Ishikawa (cell line): ENCODE measurements at regions not wholly inside any gene's neighbourhood (a gene's known extent, or its start where the extent isn't known, plus 50 kb on each side); places are given as distances from the start of the nearest gene placed in this dataset.
A peak's percentile ranks its signal among the peaks of the same experiment; 100 is the strongest.

Source experiments
- CEBPB ChIP-seq: IDR thresholded peaks from 2 replicates; pipeline ENCODE4 v1.6.1; 2012
- CREB1 ChIP-seq: IDR thresholded peaks from 2 replicates; pipeline ENCODE4 v1.6.1; 2012; ENCODE audit warnings: low read depth
- EGR1 ChIP-seq: IDR thresholded peaks from 2 replicates; pipeline ENCODE4 v1.6.1; 2012
- EP300 ChIP-seq: IDR thresholded peaks from 2 replicates; pipeline ENCODE4 v1.6.1; 2012; ENCODE audit warnings: borderline replicate concordance
- FOXM1 ChIP-seq: IDR thresholded peaks from 2 replicates; pipeline ENCODE4 v1.6.1; 2012; ENCODE audit warnings: low read depth, borderline replicate concordance
- MAX ChIP-seq: IDR thresholded peaks from 2 replicates; pipeline ENCODE4 v1.6.1; 2012
- NFIC ChIP-seq: IDR thresholded peaks from 2 replicates; pipeline ENCODE4 v1.6.1; 2012
- RAD21 ChIP-seq: IDR thresholded peaks from 2 replicates; pipeline ENCODE4 v1.6.1; 2012; ENCODE audit warnings: low read depth
- TAF1 ChIP-seq: IDR thresholded peaks from 2 replicates; pipeline ENCODE4 v1.6.1; 2012; ENCODE audit warnings: low read depth, mild to moderate bottlenecking
- TCF12 ChIP-seq: IDR thresholded peaks from 2 replicates; pipeline ENCODE4 v1.6.1; 2012; ENCODE audit warnings: low read depth
- TEAD4 ChIP-seq: IDR thresholded peaks from 2 replicates; pipeline ENCODE4 v1.6.1; 2012
- YY1 ChIP-seq: IDR thresholded peaks from 2 replicates; pipeline ENCODE4 v1.6.1; 2012; ENCODE audit warnings: low read depth
- ZBTB7A ChIP-seq: IDR thresholded peaks from 2 replicates; pipeline ENCODE4 v1.6.1; 2012; ENCODE audit warnings: low read depth
- TF ChIP-seq, protein P1 (sequence below): IDR thresholded peaks from 2 replicates; pipeline ENCODE4 v1.6.1; 2012
- TF ChIP-seq, protein P2 (sequence below): IDR thresholded peaks from 2 replicates; pipeline ENCODE4 v1.6.1; 2012; ENCODE audit warnings: low read depth, mild to moderate bottlenecking

DNA sequence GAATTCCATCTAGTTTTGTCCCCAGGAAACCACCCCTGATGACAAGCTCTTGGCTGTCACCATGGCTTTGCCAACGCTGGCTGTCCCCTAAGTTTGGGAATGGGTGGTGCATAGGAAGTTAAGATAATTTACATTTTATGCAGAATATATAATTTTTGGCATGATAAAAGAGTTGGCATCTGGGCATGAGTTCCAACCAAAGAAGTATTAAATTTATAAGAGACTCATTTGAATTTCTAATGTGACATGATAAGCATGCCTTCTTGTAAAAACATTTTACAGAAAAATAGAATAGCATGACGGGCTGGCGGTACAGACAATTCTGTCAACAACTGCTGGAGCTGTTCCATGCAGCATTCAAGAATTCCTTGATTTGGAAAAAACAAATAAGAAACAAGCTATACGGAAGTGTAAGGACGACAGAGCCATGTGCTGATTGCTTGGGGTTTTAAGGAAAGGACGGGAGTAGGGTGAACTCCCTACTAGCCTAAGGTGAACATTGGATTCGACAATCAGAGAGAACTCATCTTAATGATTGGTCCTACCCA is 106.8 kb upstream of the C1orf21 start:
- TF ChIP-seq, protein P1, sequence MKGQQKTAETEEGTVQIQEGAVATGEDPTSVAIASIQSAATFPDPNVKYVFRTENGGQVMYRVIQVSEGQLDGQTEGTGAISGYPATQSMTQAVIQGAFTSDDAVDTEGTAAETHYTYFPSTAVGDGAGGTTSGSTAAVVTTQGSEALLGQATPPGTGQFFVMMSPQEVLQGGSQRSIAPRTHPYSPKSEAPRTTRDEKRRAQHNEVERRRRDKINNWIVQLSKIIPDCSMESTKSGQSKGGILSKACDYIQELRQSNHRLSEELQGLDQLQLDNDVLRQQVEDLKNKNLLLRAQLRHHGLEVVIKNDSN: no peak
- no peak for TF ChIP-seq TEAD4
- TF ChIP-seq TCF12: no peak
- TF ChIP-seq, protein P2, sequence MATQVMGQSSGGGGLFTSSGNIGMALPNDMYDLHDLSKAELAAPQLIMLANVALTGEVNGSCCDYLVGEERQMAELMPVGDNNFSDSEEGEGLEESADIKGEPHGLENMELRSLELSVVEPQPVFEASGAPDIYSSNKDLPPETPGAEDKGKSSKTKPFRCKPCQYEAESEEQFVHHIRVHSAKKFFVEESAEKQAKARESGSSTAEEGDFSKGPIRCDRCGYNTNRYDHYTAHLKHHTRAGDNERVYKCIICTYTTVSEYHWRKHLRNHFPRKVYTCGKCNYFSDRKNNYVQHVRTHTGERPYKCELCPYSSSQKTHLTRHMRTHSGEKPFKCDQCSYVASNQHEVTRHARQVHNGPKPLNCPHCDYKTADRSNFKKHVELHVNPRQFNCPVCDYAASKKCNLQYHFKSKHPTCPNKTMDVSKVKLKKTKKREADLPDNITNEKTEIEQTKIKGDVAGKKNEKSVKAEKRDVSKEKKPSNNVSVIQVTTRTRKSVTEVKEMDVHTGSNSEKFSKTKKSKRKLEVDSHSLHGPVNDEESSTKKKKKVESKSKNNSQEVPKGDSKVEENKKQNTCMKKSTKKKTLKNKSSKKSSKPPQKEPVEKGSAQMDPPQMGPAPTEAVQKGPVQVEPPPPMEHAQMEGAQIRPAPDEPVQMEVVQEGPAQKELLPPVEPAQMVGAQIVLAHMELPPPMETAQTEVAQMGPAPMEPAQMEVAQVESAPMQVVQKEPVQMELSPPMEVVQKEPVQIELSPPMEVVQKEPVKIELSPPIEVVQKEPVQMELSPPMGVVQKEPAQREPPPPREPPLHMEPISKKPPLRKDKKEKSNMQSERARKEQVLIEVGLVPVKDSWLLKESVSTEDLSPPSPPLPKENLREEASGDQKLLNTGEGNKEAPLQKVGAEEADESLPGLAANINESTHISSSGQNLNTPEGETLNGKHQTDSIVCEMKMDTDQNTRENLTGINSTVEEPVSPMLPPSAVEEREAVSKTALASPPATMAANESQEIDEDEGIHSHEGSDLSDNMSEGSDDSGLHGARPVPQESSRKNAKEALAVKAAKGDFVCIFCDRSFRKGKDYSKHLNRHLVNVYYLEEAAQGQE: no peak
- TF ChIP-seq MAX: no peak
- TF ChIP-seq FOXM1: no peak
- no peak for TF ChIP-seq ZBTB7A
- TF ChIP-seq TAF1: no peak
- TF ChIP-seq NFIC: no peak
- TF ChIP-seq EP300: no peak
- no peak for TF ChIP-seq EGR1
- TF ChIP-seq CREB1: no peak

DNA sequence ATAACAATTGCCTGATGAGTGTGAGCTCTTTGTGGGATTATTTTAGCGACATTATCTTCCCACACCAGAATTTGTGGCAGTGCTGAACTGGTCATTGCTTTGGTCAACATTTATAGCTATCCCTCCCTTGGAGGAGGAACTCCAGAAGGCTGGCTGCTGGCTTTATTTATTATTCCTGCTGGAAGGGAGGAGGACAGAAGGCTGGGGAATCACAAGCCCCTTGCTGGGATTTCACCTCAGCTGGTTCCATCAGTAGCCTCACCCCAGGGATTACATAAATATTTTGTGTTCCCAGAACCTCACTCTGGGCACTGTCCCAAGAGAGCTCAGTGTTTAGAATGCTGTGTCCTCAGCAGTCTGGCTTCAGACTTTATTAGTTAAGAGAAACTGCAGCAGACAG is 102.8 kb upstream of the C1orf21 start:
- no peak for TF ChIP-seq CEBPB
- no peak for TF ChIP-seq EGR1
- no peak for TF ChIP-seq TEAD4
- TF ChIP-seq YY1: no peak
- no peak for TF ChIP-seq CREB1

DNA sequence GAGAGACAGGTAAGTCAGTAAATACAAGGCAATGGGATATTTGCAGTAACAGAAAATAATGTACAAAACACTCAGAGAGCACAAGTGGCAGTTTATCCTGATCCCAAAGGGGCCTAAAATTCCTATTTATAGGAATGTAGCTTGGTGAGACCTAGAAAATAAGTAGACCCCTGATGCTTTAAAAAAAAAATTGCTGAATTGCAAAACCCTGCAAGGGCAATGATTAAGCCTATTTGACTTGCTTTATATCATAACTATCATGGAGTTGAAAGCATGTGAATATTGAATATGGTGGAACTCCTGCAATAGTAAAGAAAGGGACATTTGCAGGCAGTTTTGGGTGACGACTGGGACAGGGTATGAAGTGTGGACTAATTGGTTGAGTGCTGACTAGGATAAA is 101.9 kb upstream of the C1orf21 start:
- no peak for TF ChIP-seq TCF12
- TF ChIP-seq FOXM1: no peak

DNA sequence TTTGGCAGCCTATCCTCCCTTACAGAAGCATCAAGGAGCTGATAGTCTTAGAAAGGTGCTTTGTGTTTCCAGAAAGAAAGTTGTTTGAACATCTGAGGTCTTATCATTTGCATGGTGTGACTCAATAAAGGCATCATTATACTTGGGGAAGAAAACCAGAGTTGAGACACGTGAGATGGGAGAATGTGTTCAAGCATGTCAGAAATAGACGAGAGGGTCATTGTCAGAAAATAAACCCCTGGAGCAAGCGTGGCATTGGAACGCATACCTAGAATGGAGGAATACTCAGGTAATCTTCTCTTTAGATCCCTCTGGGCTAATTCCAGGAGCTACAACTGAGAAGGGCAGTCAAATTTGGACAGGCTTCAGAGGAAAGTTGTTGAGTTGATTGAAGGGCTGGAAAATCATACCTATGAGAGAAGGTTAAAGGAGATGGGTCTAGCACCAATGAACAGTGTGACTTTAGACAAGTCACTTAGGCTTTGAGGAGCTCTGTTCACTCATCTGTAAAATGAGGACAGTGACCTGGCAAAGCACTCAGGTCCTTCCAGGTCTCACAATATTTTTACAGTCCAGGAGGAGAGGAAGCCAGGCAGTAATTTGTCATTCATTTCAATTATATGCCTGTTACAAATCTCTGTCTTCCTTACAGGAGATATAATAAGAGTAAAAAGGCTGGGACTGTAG is 101.3 kb upstream of the C1orf21 start:
- TF ChIP-seq, protein P1: no peak
- TF ChIP-seq EGR1: no peak
- TF ChIP-seq MAX: no peak
- TF ChIP-seq TCF12: no peak
- TF ChIP-seq YY1: no peak
- TF ChIP-seq, protein P2: no peak
- no peak for TF ChIP-seq TAF1
- TF ChIP-seq FOXM1: no peak
- TF ChIP-seq CEBPB: no peak
- no peak for TF ChIP-seq ZBTB7A
- TF ChIP-seq RAD21: no peak
- TF ChIP-seq TEAD4: no peak

DNA sequence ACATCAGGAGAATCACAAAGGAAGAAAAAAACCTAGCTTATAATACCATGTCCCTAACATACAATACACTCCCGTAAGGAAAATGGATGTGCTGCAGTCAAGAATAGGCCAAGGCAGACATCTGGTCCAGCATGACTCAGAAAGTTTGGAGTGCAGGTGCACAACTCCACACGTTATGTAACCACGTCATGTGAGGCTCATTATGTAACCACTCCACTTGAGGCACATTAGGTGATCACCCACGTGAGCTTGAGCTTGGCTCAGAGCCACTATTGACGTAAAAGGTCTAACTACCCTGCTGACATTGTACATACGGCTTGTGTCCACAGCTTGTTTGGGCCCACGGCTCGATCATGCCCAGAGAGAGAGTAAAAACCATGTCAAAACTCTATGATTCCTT is 99.8 kb upstream of the C1orf21 start:
- no peak for TF ChIP-seq NFIC
- TF ChIP-seq, protein P1: peak; percentile 52
- TF ChIP-seq CEBPB: no peak

DNA sequence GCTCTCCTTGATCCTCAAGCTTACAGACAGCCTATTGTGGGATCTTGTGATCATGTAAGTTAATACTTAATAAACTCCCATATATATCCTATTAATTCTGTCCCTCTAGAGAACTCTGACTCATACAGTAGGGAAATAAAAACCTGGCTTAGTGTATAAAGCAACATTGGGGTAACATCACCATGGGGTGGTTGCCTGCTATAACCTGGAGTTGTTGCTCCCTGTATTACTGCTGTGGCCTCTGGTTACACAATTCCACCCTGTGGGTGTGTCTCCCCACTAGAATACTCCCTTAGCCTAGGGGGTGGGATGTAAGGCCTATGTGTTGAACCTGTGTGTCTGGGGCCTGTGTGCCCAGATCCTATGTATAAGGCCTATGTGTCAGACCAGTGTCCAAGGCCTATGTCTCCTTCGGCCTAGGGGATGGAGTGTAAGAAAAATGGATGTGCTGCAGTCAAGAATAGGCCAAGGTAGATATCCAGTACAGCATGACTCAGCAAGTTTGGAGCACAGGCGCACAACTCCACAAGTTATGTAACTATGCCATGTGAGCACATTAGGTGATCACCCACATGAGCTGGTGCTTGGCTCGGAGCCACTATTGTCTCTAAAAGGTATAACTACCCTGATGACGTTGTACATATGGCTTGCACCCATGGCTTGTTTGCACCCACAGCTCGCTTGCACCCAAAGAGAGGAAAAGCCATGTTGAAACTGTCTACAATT is 96.8 kb upstream of the C1orf21 start:
- TF ChIP-seq, protein P1: 0 out of 2 replicates have a peak, but pooled peaks have one; percentile 37
- TF ChIP-seq, protein P2: no peak
- TF ChIP-seq YY1: peak; percentile 32; the same call in 1 of the 2 replicates
